ENCODE measurements at regions not wholly inside any gene's neighbourhood (a gene's known extent, or its start where the extent isn't known, plus 50 kb on each side); places are given as distances from the start of the nearest gene placed in this dataset.

DNA sequence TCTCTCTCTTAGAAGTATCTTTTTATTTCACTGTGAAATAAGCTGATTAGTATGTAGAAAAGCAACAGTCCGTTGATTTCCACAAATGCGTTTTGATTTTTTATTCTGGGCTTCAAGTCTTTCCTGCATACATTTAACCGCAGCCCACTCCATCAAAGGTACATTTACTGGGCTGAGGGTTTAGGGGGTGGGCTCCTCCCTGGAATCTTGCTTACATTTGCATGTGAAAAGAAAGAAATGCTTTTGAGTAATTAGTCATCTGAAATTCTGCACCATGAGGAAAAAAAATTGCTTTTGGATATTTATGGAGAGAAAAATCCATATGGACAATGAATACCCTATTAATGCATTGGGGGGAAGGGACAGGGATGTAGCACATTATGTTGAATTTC, 178.3 kb upstream of the MCHR2 start:
- in situ Hi-C loops (cut with HindIII; ENCODE audit: low sequenced_read_pairs), result no loop called here
- no peak overlapping the region for H3K4me3 ChIP-seq (ENCODE audit: low read depth, low read length)
- no peak for DNase-seq (ENCODE audit: low read depth, low spot score)
- TF ChIP-seq, protein P1, sequence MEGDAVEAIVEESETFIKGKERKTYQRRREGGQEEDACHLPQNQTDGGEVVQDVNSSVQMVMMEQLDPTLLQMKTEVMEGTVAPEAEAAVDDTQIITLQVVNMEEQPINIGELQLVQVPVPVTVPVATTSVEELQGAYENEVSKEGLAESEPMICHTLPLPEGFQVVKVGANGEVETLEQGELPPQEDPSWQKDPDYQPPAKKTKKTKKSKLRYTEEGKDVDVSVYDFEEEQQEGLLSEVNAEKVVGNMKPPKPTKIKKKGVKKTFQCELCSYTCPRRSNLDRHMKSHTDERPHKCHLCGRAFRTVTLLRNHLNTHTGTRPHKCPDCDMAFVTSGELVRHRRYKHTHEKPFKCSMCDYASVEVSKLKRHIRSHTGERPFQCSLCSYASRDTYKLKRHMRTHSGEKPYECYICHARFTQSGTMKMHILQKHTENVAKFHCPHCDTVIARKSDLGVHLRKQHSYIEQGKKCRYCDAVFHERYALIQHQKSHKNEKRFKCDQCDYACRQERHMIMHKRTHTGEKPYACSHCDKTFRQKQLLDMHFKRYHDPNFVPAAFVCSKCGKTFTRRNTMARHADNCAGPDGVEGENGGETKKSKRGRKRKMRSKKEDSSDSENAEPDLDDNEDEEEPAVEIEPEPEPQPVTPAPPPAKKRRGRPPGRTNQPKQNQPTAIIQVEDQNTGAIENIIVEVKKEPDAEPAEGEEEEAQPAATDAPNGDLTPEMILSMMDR (IDR thresholded peaks at IDR 0.05; ENCODE audit: low read depth, low read length), result no peak

DNA sequence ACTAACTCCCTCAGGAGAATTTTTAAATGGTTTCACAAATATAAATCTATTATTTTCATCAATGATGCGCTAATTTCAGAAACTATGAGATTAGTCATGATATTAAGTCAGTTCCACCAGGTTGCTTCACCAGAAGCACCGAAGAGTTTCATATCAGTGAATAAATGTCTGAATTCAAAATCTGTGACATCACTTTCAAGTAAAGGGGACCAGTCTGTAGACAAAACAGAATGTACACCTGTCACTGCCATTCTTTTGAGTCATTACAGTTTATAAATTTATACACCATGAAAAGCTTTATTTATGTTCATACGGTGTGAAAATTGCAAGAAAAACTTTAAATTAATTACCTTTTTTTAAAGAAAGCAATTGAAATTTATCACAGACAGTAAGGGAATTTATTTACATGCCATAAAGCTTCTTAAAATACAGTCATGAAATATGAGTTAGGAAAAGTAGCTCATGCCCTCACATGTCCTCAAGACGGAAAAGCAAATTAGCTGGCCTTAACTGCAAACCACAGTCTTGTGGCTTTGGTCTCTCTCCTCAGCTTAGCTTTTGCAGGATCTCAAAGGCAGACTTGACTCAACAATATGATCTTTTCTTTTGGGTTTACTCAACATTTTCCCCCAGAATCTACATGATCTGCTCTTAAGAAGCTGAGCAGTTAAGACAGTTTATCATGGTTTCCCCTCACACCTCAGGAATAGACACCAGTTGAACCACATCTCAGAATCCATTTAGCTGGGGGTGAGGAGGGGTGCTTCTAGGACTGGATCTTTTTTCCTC, 177.7 kb upstream of the MCHR2 start:
- in situ Hi-C loops (cut with HindIII; ENCODE audit: low sequenced_read_pairs), result no loop called here
- DNase-seq (ENCODE audit: low read depth, low spot score), result peak; percentile 79
- no peak overlapping the region for H3K4me3 ChIP-seq (ENCODE audit: low read depth, low read length)
- TF ChIP-seq, protein P1 (IDR thresholded peaks at IDR 0.05; ENCODE audit: low read depth, low read length), result no peak

DNA sequence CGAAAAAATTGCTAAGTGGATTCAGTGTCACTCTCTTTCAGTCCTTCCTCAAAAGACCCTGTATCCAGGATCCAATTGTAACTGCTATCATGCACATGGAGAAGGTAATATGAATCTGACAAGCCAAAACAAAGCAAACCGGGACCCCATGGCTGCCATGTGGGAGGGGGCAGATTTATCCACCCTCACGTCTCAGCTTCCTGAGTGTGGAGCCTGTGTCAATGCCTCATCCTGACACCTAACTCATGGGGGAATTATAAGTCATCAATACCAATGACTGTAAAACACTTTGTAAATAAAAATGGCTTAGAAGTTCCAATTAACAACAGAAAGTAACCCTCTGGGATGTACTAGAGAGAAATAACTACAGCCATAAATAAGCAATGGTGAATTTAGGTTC, 174.1 kb upstream of the MCHR2 start:
- TF ChIP-seq, protein P1 (IDR thresholded peaks at IDR 0.05; ENCODE audit: low read depth, low read length), result no peak
- no peak overlapping the region for H3K4me3 ChIP-seq (ENCODE audit: low read depth, low read length)
- in situ Hi-C loops (cut with HindIII; ENCODE audit: low sequenced_read_pairs), result no loop called here
- DNase-seq (ENCODE audit: low read depth, low spot score), result no peak

DNA sequence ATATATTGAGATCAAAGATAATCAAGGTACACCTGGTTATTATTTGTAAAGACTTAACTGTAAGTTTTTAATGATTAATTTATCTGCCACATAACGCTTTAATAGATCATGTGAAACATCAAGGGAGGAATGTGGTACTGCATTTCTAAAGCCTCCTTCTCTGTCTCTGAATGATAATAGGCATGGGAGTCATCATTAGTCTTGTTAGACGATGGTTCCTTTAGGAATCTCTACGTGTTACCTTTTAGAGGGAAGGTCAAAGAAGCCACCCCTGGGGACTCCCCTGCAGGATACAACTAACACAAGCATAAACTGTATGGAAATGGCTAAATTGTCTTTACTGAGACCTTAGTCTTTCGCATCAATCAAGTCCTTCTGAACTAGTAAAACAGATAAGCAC, 173.6 kb upstream of the MCHR2 start:
- no peak overlapping the region for H3K4me3 ChIP-seq (ENCODE audit: low read depth, low read length)
- in situ Hi-C loops (cut with HindIII; ENCODE audit: low sequenced_read_pairs), result no loop called here
- DNase-seq (ENCODE audit: low read depth, low spot score), result no peak
- TF ChIP-seq, protein P1 (IDR thresholded peaks at IDR 0.05; ENCODE audit: low read depth, low read length), result no peak

DNA sequence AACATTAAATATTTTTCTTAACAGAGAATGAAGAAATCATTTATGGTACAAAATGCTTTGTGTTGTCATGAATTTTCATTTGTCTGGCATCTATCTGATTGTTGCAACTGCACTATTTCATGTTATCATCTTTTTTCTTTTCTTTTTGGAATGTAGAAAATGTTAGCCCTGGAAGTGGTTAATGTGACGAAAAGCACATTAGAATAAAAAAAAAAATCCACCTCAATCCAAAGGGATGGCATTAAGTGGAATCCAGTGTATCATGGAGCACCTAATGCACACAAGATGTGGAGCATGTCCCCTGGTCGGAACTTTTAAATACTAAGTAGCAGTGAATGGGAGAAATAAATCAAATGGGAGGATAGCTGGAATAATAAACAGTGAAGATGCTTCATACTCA, 172.9 kb upstream of the MCHR2 start:
- no peak for DNase-seq (ENCODE audit: low read depth, low spot score)
- H3K4me3 ChIP-seq (ENCODE audit: low read depth, low read length), result no peak overlapping the region
- TF ChIP-seq, protein P1 (IDR thresholded peaks at IDR 0.05; ENCODE audit: low read depth, low read length), result no peak
- in situ Hi-C loops (cut with HindIII; ENCODE audit: low sequenced_read_pairs), result no loop called here

DNA sequence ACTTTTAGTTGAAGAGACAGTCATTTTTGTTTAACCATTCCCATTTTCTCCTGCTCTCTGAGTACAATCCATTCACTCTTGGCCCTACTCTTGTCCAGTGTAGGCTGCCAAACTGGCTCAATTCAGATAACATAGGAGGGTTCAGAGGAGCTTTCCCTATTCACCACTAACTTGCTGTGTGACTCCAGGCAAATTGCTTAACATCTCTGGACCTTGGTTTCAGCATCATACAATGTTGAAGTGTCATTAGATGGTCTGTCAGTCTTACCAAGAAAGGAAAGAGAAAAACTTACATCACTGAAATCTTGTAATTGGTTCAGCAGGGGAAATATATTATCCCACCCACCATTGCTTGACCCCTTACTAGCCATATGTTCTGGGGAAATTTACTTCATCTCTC, 171.4 kb upstream of the MCHR2 start:
- TF ChIP-seq, protein P1 (IDR thresholded peaks at IDR 0.05; ENCODE audit: low read depth, low read length), result no peak
- in situ Hi-C loops (cut with HindIII; ENCODE audit: low sequenced_read_pairs), result no loop called here
- no peak for DNase-seq (ENCODE audit: low read depth, low spot score)

More for the DNA sequence above, 171.4 kb upstream of the MCHR2 start:
- H3K4me3 ChIP-seq (ENCODE audit: low read depth, low read length), result no peak overlapping the region

All from astrocyte of the spinal cord (primary cell).